Activated naive CD4-positive, alpha-beta T cell treated with anti-CD3 and anti-CD28 coated beads, Interleukin-2, amount 50 U/mL, for 24 hours (primary cell): ENCODE measurements at regions not wholly inside any gene's neighbourhood (a gene's known extent, or its start where the extent isn't known, plus 50 kb on each side); places are given as distances from the start of the nearest gene placed in this dataset.

ENCODE experiments used
- H3K27ac Mint-ChIP-seq: one replicate; pipeline ENCODE4 v1.8.0; 2021; ENCODE audit warnings: mild to moderate bottlenecking, mixed read lengths
- H3K27me3 Mint-ChIP-seq: one replicate; pipeline ENCODE4 v1.8.0; 2021; ENCODE audit warnings: mixed read lengths
- H3K36me3 Mint-ChIP-seq: one replicate; pipeline ENCODE4 v1.8.0; 2021; ENCODE audit warnings: mixed read lengths
- H3K4me1 Mint-ChIP-seq: one replicate; pipeline ENCODE4 v1.8.0; 2021; ENCODE audit warnings: mixed read lengths
- H3K4me3 Mint-ChIP-seq: one replicate; pipeline ENCODE4 v1.8.0; 2021; ENCODE audit warnings: mild to moderate bottlenecking, mixed read lengths
- H3K9me3 Mint-ChIP-seq: one replicate; pipeline ENCODE4 v1.8.0; 2021; ENCODE audit warnings: mixed read lengths

DNA sequence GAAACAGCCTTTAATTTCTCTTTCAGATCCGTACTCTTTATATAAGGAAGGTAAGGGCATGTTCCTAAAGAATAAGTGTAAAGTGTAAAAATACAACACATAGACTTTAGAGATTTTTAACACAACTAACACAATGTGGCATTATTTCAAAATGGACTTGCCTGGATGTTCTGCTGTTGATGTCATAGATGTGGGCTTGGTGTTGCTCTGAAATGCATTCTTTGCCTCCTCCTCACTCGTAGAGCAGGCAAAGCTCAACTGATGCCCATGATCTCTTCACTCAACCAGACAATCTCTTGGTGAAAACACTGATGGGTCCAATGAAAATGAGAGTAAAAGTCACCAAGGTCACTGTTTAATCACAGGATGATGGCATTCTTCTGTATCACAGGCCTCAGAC is 174.2 kb upstream of the TCERG1L start:
- peaks cover 5% of the 10 kb centered on the region for H3K9me3 Mint-ChIP-seq
- no peak overlapping the region for H3K27ac Mint-ChIP-seq
- no peaks in the 10 kb centered on the region for H3K4me1 Mint-ChIP-seq
- H3K36me3 Mint-ChIP-seq = no peaks in the 10 kb centered on the region
- H3K27me3 Mint-ChIP-seq = peaks cover 5% of the 10 kb centered on the region
- no peak overlapping the region for H3K4me3 Mint-ChIP-seq

DNA sequence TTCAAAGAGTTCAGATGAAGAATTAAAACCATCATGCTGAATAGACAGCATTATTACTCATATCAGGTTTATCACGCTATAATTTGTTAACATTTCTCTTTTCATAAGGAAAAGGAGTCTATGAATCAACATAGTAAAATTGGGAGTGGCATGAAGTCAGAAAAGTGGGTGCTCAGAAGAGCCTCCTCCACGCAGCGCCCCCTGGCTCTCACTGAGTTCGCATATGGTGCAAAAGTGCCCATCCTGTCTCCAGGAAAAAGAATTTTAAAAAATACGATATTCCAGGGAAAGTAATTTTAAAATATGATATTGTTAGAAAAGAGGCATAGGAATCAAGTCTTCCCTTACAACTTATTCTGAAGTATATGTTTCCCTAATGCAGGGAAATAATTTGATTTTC is 176.3 kb upstream of the TCERG1L start:
- peaks cover 2% of the 10 kb centered on the region for H3K27me3 Mint-ChIP-seq
- H3K4me1 Mint-ChIP-seq = no peaks in the 10 kb centered on the region
- H3K9me3 Mint-ChIP-seq = peaks cover 5% of the 10 kb centered on the region
- H3K27ac Mint-ChIP-seq = no peak overlapping the region
- no peak overlapping the region for H3K4me3 Mint-ChIP-seq
- no peaks in the 10 kb centered on the region for H3K36me3 Mint-ChIP-seq

GRCh38 chr10:131490991-131491594 is 179.6 kb upstream of the TCERG1L start:
- H3K27ac Mint-ChIP-seq = no peak overlapping the region

DNA sequence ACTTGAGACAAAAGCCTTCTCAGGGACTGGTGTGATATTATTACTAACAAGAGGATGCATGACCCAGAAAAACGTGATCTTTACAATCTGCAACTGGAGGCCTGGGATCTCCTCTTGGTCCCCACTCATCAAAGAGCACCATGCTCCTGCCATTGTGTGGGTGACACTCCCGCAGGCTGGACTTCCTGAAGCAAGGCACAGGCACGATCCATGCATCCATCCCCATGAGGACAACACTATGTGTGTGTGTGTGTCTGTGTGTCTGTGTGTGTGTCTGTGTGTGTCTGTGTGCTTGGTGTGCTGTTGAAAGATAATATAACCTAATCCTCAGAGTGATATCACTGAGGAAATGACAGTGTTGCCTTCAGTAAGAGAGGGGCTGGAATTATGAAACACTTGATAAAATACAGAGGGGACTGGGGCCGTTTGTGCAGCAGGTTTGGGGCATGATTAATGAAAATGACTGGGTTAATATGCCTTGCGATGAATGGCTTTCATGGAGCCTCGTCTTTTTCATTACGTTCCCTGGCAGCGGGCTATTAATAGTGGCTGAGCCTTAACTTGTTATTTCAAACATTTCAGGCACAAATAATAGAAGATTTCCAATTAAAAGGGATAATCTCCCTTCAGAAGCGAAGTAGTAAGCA is 180.8 kb upstream of the TCERG1L start:
- no peaks in the 10 kb centered on the region for H3K4me1 Mint-ChIP-seq
- no peaks in the 10 kb centered on the region for H3K9me3 Mint-ChIP-seq
- no peak overlapping the region for H3K27ac Mint-ChIP-seq
- peaks cover 2% of the 10 kb centered on the region for H3K27me3 Mint-ChIP-seq
- no peaks in the 10 kb centered on the region for H3K36me3 Mint-ChIP-seq
- no peak overlapping the region for H3K4me3 Mint-ChIP-seq

More at GRCh38 chr10:131490991-131491594, 179.6 kb upstream of the TCERG1L start:
- peaks cover 2% of the 10 kb centered on the region for H3K27me3 Mint-ChIP-seq
- H3K36me3 Mint-ChIP-seq = no peaks in the 10 kb centered on the region
- no peak overlapping the region for H3K4me3 Mint-ChIP-seq
- H3K4me1 Mint-ChIP-seq = no peaks in the 10 kb centered on the region
- peaks cover 3% of the 10 kb centered on the region for H3K9me3 Mint-ChIP-seq

DNA sequence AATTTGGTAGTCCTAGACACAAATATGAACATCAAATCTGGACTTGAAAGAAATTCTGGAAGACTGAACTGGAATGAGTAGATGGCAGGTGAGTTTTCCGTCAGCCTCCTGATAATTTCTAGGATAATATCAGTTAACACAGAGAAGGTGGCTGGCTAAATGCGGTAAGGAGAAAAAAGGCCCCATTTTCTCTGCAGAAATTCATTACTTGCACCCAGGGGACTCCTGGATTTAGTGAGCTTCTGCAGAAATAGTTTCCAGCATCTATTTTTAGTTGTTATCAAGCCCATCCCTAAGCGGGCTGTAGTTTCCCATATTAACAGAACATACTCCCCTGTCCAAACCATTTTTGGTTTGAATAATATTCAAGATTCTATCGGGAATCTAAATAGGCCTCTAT is 181.9 kb upstream of the TCERG1L start:
- Mint-ChIP-seq H3K9me3 (no peaks in the 10 kb centered on the region), H3K27ac (no peak overlapping the region), H3K4me3 (no peak overlapping the region), H3K27me3 (peaks cover 2% of the 10 kb centered on the region), H3K36me3 (no peaks in the 10 kb centered on the region), H3K4me1 (no peaks in the 10 kb centered on the region)

DNA sequence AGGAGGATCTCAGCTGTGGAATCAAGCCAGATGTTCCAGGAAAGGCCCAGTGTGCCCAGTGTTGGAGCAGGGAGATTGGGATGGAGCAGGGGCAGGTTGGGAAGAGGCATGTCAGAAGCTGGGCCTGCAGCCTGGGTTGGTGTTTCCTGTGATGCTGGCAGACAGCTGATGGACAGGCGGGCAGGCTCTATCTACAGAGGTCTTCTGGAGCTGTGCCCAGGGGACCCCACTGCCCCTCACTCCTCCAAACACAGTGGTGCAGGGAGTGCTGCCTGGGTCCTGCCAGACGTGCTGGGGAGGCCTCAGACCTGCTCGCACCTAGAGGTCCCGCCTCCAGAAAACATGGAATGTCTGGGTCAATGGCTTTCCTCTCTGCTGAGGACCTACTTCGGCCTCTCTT is 182.9 kb upstream of the TCERG1L start:
- Mint-ChIP-seq H3K27me3 (no peaks in the 10 kb centered on the region), H3K4me1 (no peaks in the 10 kb centered on the region), H3K9me3 (no peaks in the 10 kb centered on the region), H3K36me3 (no peaks in the 10 kb centered on the region), H3K4me3 (no peak overlapping the region), H3K27ac (no peak overlapping the region)

- Mint-ChIP-seq H3K4me1 (no peaks in the 10 kb centered on the region), H3K4me3 (no peak overlapping the region), H3K27ac (no peak overlapping the region), H3K9me3 (no peaks in the 10 kb centered on the region), H3K36me3 (no peaks in the 10 kb centered on the region), H3K27me3 (no peaks in the 10 kb centered on the region)
These were observed 183.7 kb upstream of the TCERG1L start for GRCh38 chr10:131495224-131495623.

GRCh38 chr10:131495892-131496291 is 184.4 kb upstream of the TCERG1L start:
- Mint-ChIP-seq H3K4me1 (no peaks in the 10 kb centered on the region), H3K27ac (no peak overlapping the region), H3K4me3 (no peak overlapping the region), H3K9me3 (no peaks in the 10 kb centered on the region), H3K27me3 (no peaks in the 10 kb centered on the region), H3K36me3 (no peaks in the 10 kb centered on the region)

DNA sequence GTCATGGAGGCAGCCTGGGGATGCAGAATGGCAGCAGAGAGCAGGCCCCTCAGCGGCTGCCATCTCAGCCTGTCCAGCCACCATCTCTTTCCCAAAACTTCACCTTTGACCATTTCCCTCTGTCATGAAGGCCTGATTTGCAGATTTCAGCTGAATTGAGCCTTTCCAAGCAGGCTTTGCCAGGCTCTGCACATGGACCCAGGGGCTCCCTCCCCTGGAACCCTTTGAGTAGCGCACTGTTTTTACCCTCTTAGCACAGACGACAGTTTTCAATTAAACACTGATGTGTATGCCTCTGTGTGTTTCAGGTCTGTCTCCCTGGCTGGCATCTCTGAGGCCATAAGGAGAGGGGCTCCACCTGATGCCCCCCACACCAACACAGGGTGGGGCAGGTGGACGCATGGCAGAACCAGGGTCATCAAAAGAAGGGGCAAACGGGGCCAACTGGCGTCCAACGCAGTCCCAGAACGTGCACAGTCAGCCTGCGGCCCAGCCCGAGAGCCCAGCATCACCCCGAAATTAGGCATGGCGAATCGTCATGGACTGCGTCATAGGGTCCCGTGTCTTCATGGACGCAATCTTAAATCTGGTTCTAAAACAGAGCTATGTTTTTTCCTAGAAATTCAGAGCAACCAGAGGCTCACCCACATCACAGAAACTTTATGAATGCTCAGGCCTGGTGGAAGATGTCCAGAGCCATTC is 185.0 kb upstream of the TCERG1L start:
- Mint-ChIP-seq H3K36me3 (no peaks in the 10 kb centered on the region), H3K4me3 (no peak overlapping the region), H3K9me3 (no peaks in the 10 kb centered on the region), H3K27ac (no peak overlapping the region), H3K4me1 (no peaks in the 10 kb centered on the region), H3K27me3 (no peaks in the 10 kb centered on the region)

DNA sequence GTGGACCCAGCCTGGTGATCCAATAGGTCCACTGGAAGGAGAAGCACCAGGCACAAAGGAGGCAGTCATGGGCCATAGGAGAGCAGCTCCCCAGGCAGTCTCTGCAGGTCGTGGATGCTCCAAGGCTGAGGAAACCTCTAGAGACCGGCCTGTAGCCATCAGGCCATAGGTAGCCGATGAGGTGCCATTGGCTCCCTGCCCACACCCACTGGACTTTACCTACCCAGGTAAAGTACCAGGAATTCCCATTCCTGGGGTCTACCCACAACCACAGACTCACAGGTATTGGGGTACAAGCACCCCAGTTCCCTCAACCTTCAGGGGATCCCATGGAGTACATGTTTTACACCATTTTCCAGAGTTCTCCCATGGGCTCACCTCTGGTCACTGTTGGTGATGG is 188.0 kb upstream of the TCERG1L start:
- no peaks in the 10 kb centered on the region for H3K4me1 Mint-ChIP-seq
- no peak overlapping the region for H3K4me3 Mint-ChIP-seq
- no peak overlapping the region for H3K27ac Mint-ChIP-seq
- peaks cover 7% of the 10 kb centered on the region for H3K9me3 Mint-ChIP-seq
- H3K27me3 Mint-ChIP-seq = no peaks in the 10 kb centered on the region
- no peaks in the 10 kb centered on the region for H3K36me3 Mint-ChIP-seq

DNA sequence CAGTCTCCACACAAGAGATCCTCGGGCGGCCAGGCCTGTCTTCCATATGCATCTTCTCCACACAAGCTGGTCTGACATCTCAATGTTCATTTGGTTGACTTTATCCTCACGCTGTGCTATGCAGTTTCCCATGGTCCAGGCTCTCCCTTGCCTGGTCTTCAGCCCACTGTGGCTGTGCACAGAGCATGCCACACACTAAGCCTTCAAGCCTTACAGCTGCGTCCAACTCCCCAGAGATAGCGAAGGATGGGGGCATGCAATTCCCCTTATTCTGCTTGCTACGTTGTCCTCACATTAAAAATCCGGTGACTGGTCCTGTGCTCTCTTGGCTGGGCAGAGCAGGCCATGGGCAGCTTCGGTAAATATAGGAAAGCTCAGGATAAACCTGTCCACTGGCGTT is 188.7 kb upstream of the TCERG1L start:
- no peak overlapping the region for H3K4me3 Mint-ChIP-seq
- H3K36me3 Mint-ChIP-seq = no peaks in the 10 kb centered on the region
- no peak overlapping the region for H3K27ac Mint-ChIP-seq
- H3K27me3 Mint-ChIP-seq = no peaks in the 10 kb centered on the region
- H3K9me3 Mint-ChIP-seq = peaks cover 7% of the 10 kb centered on the region
- no peaks in the 10 kb centered on the region for H3K4me1 Mint-ChIP-seq

DNA sequence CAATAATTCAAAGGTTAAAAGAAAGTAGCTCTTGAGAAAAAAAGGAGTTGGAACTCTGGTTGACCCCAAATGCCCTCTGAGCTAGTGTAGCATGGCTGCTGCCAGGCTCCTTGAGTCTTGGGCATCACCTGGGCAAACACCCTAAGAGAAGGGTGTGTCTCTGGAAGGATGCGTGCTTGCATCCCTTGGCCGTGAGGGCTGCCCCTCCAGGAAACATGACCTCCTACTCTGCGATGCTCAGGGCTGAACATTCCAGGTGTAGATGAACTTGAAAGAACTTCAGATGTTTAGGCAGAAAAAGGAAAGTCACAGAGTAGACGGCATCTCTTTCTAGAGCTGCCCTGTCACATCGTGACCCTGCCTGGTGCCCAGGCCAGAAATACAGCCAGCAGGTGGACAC is 189.4 kb upstream of the TCERG1L start:
- Mint-ChIP-seq H3K4me3 (no peak overlapping the region), H3K36me3 (no peaks in the 10 kb centered on the region), H3K27me3 (no peaks in the 10 kb centered on the region), H3K9me3 (peaks cover 7% of the 10 kb centered on the region), H3K27ac (no peak overlapping the region), H3K4me1 (no peaks in the 10 kb centered on the region)

- H3K27ac Mint-ChIP-seq = no peak overlapping the region
- peaks cover 7% of the 10 kb centered on the region for H3K9me3 Mint-ChIP-seq
- H3K36me3 Mint-ChIP-seq = no peaks in the 10 kb centered on the region
- no peaks in the 10 kb centered on the region for H3K4me1 Mint-ChIP-seq
- H3K4me3 Mint-ChIP-seq = no peak overlapping the region
- no peaks in the 10 kb centered on the region for H3K27me3 Mint-ChIP-seq
These were observed 192.5 kb upstream of the TCERG1L start for GRCh38 chr10:131503992-131504391.

GRCh38 chr10:131511391-131511790 is 199.9 kb upstream of the TCERG1L start:
- Mint-ChIP-seq H3K36me3 (no peaks in the 10 kb centered on the region), H3K4me1 (no peaks in the 10 kb centered on the region), H3K4me3 (no peak overlapping the region)

GRCh38 chr10:131512852-131513251 is 201.3 kb upstream of the TCERG1L start:
- no peak overlapping the region for H3K4me3 Mint-ChIP-seq
- no peaks in the 10 kb centered on the region for H3K9me3 Mint-ChIP-seq
- no peaks in the 10 kb centered on the region for H3K36me3 Mint-ChIP-seq
- no peaks in the 10 kb centered on the region for H3K27me3 Mint-ChIP-seq
- no peak overlapping the region for H3K27ac Mint-ChIP-seq
- no peaks in the 10 kb centered on the region for H3K4me1 Mint-ChIP-seq

More at GRCh38 chr10:131511391-131511790, 199.9 kb upstream of the TCERG1L start:
- H3K9me3 Mint-ChIP-seq = no peaks in the 10 kb centered on the region
- H3K27ac Mint-ChIP-seq = no peak overlapping the region
- no peaks in the 10 kb centered on the region for H3K27me3 Mint-ChIP-seq

GRCh38 chr10:131513445-131513844 is 201.9 kb upstream of the TCERG1L start:
- H3K9me3 Mint-ChIP-seq = no peaks in the 10 kb centered on the region
- H3K27me3 Mint-ChIP-seq = no peaks in the 10 kb centered on the region
- no peak overlapping the region for H3K27ac Mint-ChIP-seq
- H3K4me3 Mint-ChIP-seq = no peak overlapping the region
- H3K36me3 Mint-ChIP-seq = no peaks in the 10 kb centered on the region
- H3K4me1 Mint-ChIP-seq = no peaks in the 10 kb centered on the region
